Smooth muscle cell (in vitro differentiated cells): ENCODE measurements at regions not wholly inside any gene's neighbourhood (a gene's known extent, or its start where the extent isn't known, plus 50 kb on each side); places are given as distances from the start of the nearest gene placed in this dataset.

Experiments
- DNase-seq: peaks from one replicate; lab custom pipeline; 2025; ENCODE audit not compliant: unreplicated experiment; lab: John Stamatoyannopoulos, UW
- H2AFZ ChIP-seq: fragments of 200-600 bp; sonication (generic); 2 replicates; pipeline ENCODE4 v1.6.0; 2016; ENCODE audit warnings: antibody characterized with exemption, low read depth, mild to moderate bottlenecking
- H3F3A ChIP-seq: fragments of 200-600 bp; sonication (generic); 2 replicates; pipeline ENCODE4 v1.6.0; 2017; ENCODE audit warnings: antibody characterized with exemption, low read depth
- H3K27ac ChIP-seq: fragments of 200-600 bp; sonication (generic); 2 replicates; pipeline ENCODE4 v1.5.1; 2016; ENCODE audit warnings: low read depth, mild to moderate bottlenecking
- H3K27me3 ChIP-seq: fragments of 200-600 bp; sonication (generic); 2 replicates; pipeline ENCODE4 v1.6.1; 2016; ENCODE audit warnings: low read depth, mild to moderate bottlenecking
- H3K36me3 ChIP-seq: fragments of 200-600 bp; sonication (generic); 2 replicates; pipeline ENCODE4 v1.5.1; 2016; ENCODE audit warnings: low read depth
- H3K4me1 ChIP-seq: fragments of 200-600 bp; sonication (generic); 2 replicates; pipeline ENCODE4 v1.5.1; 2016; ENCODE audit warnings: low read depth
- H3K4me2 ChIP-seq: fragments of 200-600 bp; sonication (generic); 2 replicates; pipeline ENCODE4 v1.6.0; 2016; ENCODE audit warnings: mild to moderate bottlenecking
- H3K4me3 ChIP-seq: fragments of 200-600 bp; sonication (generic); 2 replicates; pipeline ENCODE4 v1.5.1; 2016; ENCODE audit warnings: mild to moderate bottlenecking
- H3K79me2 ChIP-seq: fragments of 200-600 bp; sonication (generic); 2 replicates; pipeline ENCODE4 v1.6.0; 2016; ENCODE audit warnings: low read depth, mild to moderate bottlenecking
- H3K9ac ChIP-seq: fragments of 200-600 bp; sonication (generic); 2 replicates; pipeline ENCODE4 v1.6.0; 2016; ENCODE audit warnings: low read depth
- H3K9me3 ChIP-seq: fragments of 200-600 bp; sonication (generic); replicated peaks from 2 replicates; pipeline ENCODE4 v1.5.1; 2016; ENCODE audit warnings: low read depth
- H4K20me1 ChIP-seq: fragments of 200-600 bp; sonication (generic); 2 replicates; pipeline ENCODE4 v1.6.0; 2016; ENCODE audit warnings: low read depth
- WGBS: methylation state at CpG from one replicate; pipeline ENCODE4 v1.1.7; 2016; ENCODE audit warnings: low lambda C conversion rate; 5-methylcytosine and 5-hydroxymethylcytosine counted together
- TF ChIP-seq, protein P1 (sequence below): fragments of 200-600 bp; sonication (generic); IDR thresholded peaks from 2 replicates; pipeline ENCODE4 v1.5.1; 2017; ENCODE audit warnings: borderline replicate concordance, mild to moderate bottlenecking, antibody characterized with exemption; ENCODE audit not compliant: insufficient read depth, poor library complexity, severe bottlenecking

DNA sequence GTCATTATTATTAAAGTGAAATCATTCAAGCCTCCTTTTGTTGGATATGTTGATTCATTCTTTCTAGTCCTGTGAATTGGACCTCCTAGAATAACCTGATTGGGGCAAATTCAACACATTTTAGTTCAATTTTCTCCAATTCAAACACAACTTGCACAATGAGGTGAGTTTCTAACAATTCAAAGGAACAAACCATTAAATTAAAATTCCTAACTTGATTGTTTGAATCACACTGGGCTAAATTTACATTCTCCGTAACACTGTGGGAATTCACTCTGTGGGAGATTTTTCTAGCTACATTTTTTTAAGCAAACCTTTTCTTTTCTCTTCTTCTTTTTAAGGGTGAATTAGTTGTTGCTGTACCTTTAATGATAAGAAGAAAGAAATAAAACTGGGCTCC, 68.3 kb upstream of the CABCOCO1 start:
- Histone ChIP-seq H3K27ac (no peak overlapping the region), H2AFZ (no peak overlapping the region), H3K36me3 (no peaks in the 10 kb centered on the region), H3K4me3 (no peak overlapping the region), H3K27me3 (no peaks in the 10 kb centered on the region), H3K4me2 (no peak overlapping the region), H3K9ac (no peak overlapping the region), H3K4me1 (no peaks in the 10 kb centered on the region), H3K9me3 (no peaks in the 10 kb centered on the region), H4K20me1 (no peaks in the 10 kb centered on the region), H3K79me2 (no peaks in the 10 kb centered on the region), H3F3A (no peaks in the 10 kb centered on the region)
- DNase-seq, result no peak
- TF ChIP-seq, protein P1, sequence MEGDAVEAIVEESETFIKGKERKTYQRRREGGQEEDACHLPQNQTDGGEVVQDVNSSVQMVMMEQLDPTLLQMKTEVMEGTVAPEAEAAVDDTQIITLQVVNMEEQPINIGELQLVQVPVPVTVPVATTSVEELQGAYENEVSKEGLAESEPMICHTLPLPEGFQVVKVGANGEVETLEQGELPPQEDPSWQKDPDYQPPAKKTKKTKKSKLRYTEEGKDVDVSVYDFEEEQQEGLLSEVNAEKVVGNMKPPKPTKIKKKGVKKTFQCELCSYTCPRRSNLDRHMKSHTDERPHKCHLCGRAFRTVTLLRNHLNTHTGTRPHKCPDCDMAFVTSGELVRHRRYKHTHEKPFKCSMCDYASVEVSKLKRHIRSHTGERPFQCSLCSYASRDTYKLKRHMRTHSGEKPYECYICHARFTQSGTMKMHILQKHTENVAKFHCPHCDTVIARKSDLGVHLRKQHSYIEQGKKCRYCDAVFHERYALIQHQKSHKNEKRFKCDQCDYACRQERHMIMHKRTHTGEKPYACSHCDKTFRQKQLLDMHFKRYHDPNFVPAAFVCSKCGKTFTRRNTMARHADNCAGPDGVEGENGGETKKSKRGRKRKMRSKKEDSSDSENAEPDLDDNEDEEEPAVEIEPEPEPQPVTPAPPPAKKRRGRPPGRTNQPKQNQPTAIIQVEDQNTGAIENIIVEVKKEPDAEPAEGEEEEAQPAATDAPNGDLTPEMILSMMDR, result no peak
- WGBS, result 100% methylated on average over 1 of the region's 1 CpG

DNA sequence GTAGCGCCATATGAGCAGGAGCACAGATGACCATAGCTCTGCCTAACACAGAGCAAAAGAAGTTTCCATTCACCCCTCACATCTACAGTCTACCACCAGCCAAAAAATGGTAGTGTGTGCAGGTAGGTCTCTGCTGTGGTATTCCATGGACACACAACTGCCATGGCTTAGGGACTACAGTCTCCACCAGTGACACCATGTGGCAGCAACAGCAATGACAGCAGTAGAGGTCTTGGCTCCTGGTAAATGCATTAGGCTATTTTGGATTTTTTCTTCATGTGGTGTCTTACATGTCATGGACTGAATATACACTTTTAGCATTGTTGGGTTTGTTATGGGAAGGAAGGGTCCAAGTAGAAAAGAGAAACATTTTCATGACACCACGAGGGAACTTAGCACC, 70.1 kb upstream of the CABCOCO1 start:
- Histone ChIP-seq H3K79me2 (no peaks in the 10 kb centered on the region), H3K27me3 (no peaks in the 10 kb centered on the region), H4K20me1 (no peaks in the 10 kb centered on the region), H2AFZ (no peak overlapping the region), H3K4me1 (no peaks in the 10 kb centered on the region), H3F3A (no peaks in the 10 kb centered on the region), H3K9ac (no peak overlapping the region), H3K4me2 (no peak overlapping the region), H3K4me3 (no peak overlapping the region), H3K36me3 (no peaks in the 10 kb centered on the region), H3K27ac (no peak overlapping the region), H3K9me3 (no peaks in the 10 kb centered on the region)
- TF ChIP-seq, protein P1, result peak; percentile 17
- WGBS, result 69% methylated on average over 2 of the region's 2 CpGs
- DNase-seq, result no peak

DNA sequence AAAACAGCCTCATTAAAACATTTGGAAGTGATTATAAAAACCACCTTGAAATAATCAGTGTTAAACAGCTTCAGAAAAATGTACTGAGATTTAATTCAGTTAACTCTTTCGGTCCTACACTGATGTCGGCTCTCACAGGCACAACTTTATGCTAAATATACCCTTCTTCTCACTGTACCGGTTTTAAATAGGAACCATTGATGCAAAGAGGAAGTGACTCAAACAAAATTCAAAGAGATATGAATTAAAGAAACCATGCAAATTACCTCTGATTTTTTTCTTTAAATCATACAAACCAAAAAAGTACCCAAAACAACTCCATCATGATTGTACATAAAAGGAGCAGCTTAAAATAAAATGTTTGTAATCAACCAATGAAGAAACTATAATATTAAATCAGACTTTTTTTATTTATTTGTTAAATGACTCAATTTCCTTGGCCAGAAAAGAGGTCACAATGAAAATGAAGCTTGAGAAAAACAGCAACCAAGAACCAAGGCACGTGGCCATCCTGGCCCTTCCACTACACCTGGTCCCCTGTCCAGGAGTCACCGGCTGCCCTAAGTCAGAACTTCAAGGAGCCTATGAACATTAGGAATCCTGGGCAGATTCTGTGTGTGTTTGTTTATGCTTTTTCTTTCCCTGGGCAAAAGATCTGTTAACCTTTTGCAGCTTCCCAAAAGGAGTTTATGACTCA, 73.0 kb upstream of the CABCOCO1 start:
- Histone ChIP-seq H4K20me1 (no peaks in the 10 kb centered on the region), H3K4me1 (no peaks in the 10 kb centered on the region), H3K27me3 (no peaks in the 10 kb centered on the region), H3K9ac (no peak overlapping the region), H3K4me3 (no peak overlapping the region), H3K27ac (no peak overlapping the region), H3K79me2 (no peaks in the 10 kb centered on the region), H2AFZ (peak overlapping the region; percentile 61), H3F3A (no peaks in the 10 kb centered on the region), H3K4me2 (no peak overlapping the region), H3K36me3 (no peaks in the 10 kb centered on the region), H3K9me3 (no peaks in the 10 kb centered on the region)
- TF ChIP-seq, protein P1, result no peak
- DNase-seq, result no peak
- 83% methylated on average over 5 of the region's 5 CpGs for WGBS

DNA sequence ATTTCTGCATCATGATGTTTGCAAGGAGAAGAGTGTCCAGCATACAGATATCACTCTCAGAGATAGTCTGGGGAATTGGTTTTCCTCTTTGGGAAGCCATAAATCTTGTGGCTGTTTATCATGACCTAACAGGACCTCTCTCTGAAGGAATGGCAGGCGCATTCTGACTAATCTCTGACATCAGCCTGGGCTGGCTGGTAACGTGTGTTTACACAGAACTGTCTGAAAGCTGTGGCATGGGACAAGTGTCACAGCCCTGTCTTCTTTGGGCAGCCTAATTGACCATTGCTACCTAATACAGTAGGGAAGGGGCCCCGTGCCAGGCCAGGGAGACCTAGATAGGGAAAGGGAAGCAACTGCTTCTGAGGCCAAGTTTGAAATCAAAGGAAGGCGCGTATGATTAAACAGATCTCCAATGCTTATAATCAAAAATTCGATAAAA, 73.9 kb upstream of the CABCOCO1 start:
- Histone ChIP-seq H3K4me3 (no peak overlapping the region), H3K79me2 (no peaks in the 10 kb centered on the region), H3K36me3 (no peaks in the 10 kb centered on the region), H3K4me1 (no peaks in the 10 kb centered on the region), H2AFZ (peak overlapping the region; percentile 49), H3K27me3 (no peaks in the 10 kb centered on the region), H3K9me3 (no peaks in the 10 kb centered on the region), H3F3A (no peaks in the 10 kb centered on the region), H4K20me1 (no peaks in the 10 kb centered on the region), H3K4me2 (no peak overlapping the region), H3K9ac (no peak overlapping the region), H3K27ac (no peak overlapping the region)
- TF ChIP-seq, protein P1, result no peak
- DNase-seq, result no peak
- 52% methylated on average over 6 of the region's 6 CpGs for WGBS
